Trophoblast cell (in vitro differentiated cells and primary cell): ENCODE measurements at regions not wholly inside any gene's neighbourhood (a gene's known extent, or its start where the extent isn't known, plus 50 kb on each side); places are given as distances from the start of the nearest gene placed in this dataset.

Source experiments
- DNase-seq, 2 donors: peaks; one replicate each; pipeline ENCODE4 v3.0.0-alpha.2; 2016
- H2AFZ ChIP-seq: 2 replicates; pipeline ENCODE4 v1.6.1; 2013; ENCODE audit warnings: low read length, moderate library complexity, mild to moderate bottlenecking; ENCODE audit not compliant: insufficient read depth, poor library complexity
- H2AK5ac ChIP-seq: 2 replicates; pipeline ENCODE4 v1.6.1; 2013; ENCODE audit warnings: mild to moderate bottlenecking, low read length
- H2BK120ac ChIP-seq: 2 replicates; pipeline ENCODE4 v1.6.1; 2013; ENCODE audit warnings: low read length, mild to moderate bottlenecking, moderate library complexity; ENCODE audit not compliant: insufficient read depth, poor library complexity
- H2BK12ac ChIP-seq: 2 replicates; pipeline ENCODE4 v1.6.1; 2013; ENCODE audit warnings: mild to moderate bottlenecking, low read length, moderate library complexity
- H2BK5ac ChIP-seq: 2 replicates; pipeline ENCODE4 v1.6.1; 2013; ENCODE audit warnings: low read length, low read depth, moderate library complexity, mild to moderate bottlenecking; ENCODE audit not compliant: poor library complexity
- H3K14ac ChIP-seq: 2 replicates; pipeline ENCODE4 v1.6.1; 2013; ENCODE audit warnings: mild to moderate bottlenecking, low read length
- H3K18ac ChIP-seq: 2 replicates; pipeline ENCODE4 v1.6.1; 2013; ENCODE audit warnings: mild to moderate bottlenecking, low read length
- H3K23ac ChIP-seq: 2 replicates; pipeline ENCODE4 v1.6.1; 2013; ENCODE audit warnings: low read length
- H3K27ac ChIP-seq: 2 replicates; pipeline ENCODE4 v1.5.1; 2013; ENCODE audit warnings: low read depth, mild to moderate bottlenecking, inconsistent platforms, low read length, moderate library complexity
- H3K27me3 ChIP-seq: 2 replicates; pipeline ENCODE4 v1.6.1; 2013; ENCODE audit warnings: inconsistent platforms, mild to moderate bottlenecking, low read length, moderate library complexity; ENCODE audit not compliant: insufficient read depth
- H3K36me3 ChIP-seq, 2 experiments: 1 replicate in 1 of 2; 2 replicates in 1 of 2; pipeline ENCODE4 v1.6.1; 2013; ENCODE audit warnings: low read length in 2 of 2, mild to moderate bottlenecking in 2 of 2, moderate library complexity in 1 of 2; ENCODE audit not compliant: insufficient read depth in 2 of 2, control insufficient read depth in 1 of 2
- H3K4ac ChIP-seq: 2 replicates; pipeline ENCODE4 v1.6.1; 2013; ENCODE audit warnings: low read depth, mild to moderate bottlenecking, low read length, moderate library complexity
- H3K4me1 ChIP-seq, 2 experiments: 1 replicate in 1 of 2; 2 replicates in 1 of 2; pipeline ENCODE4 v1.6.1; 2013; ENCODE audit warnings: low read length in 2 of 2, mild to moderate bottlenecking in 2 of 2, moderate library complexity in 1 of 2; ENCODE audit not compliant: insufficient read depth in 2 of 2, control insufficient read depth in 1 of 2
- H3K4me2 ChIP-seq: 2 replicates; pipeline ENCODE4 v1.6.1; 2013; ENCODE audit warnings: inconsistent platforms, mild to moderate bottlenecking, low read length, moderate library complexity
- H3K4me3 ChIP-seq: 2 replicates; pipeline ENCODE4 v1.5.1; 2013; ENCODE audit warnings: mild to moderate bottlenecking, low read depth, low read length, inconsistent platforms
- H3K79me1 ChIP-seq: one replicate; pipeline ENCODE4 v1.6.1; 2013; ENCODE audit warnings: low read length
- H3K79me2 ChIP-seq: 2 replicates; pipeline ENCODE4 v1.6.1; 2013; ENCODE audit warnings: low read length, mild to moderate bottlenecking; ENCODE audit not compliant: control insufficient read depth, insufficient read depth, poor library complexity
- H3K9ac ChIP-seq: 2 replicates; pipeline ENCODE4 v1.6.1; 2013; ENCODE audit warnings: mild to moderate bottlenecking, low read length
- H3K9me3 ChIP-seq: 2 replicates; pipeline ENCODE4 v1.6.1; 2013; ENCODE audit warnings: low read depth, mild to moderate bottlenecking, control low read depth, inconsistent platforms, low read length; ENCODE audit not compliant: insufficient read depth
- H4K12ac ChIP-seq: 2 replicates; pipeline ENCODE4 v1.6.1; 2013; ENCODE audit warnings: low read depth, mild to moderate bottlenecking, low read length, moderate library complexity
- H4K8ac ChIP-seq: 2 replicates; pipeline ENCODE4 v1.6.1; 2013; ENCODE audit warnings: low read depth, mild to moderate bottlenecking, low read length, moderate library complexity
- H4K91ac ChIP-seq: one replicate; pipeline ENCODE4 v1.6.1; 2013; ENCODE audit warnings: low read depth, mild to moderate bottlenecking, low read length, moderate library complexity
- WGBS: extraction: QIAGEN DNeasy Blood & Tissue Kit; methylation state at CpG from one replicate; pipeline ENCODE4 v1.1.7; 2013; ENCODE audit warnings: missing lambda C conversion rate; ENCODE audit not compliant: insufficient read length, insufficient coverage; ENCODE audit errors: extremely low coverage; 5-methylcytosine and 5-hydroxymethylcytosine counted together

- H3K4me3 ChIP-seq, result no peak overlapping the region
- no peak overlapping the region for H3K9ac ChIP-seq
- no peak overlapping the region for H3K18ac ChIP-seq
- H4K12ac ChIP-seq, result no peak overlapping the region
- H3K27me3 ChIP-seq, result no peaks in the 10 kb centered on the region
- no peak overlapping the region for H3K4me2 ChIP-seq
- H3K79me2 ChIP-seq, result no peaks in the 10 kb centered on the region
- no peak overlapping the region for H3K23ac ChIP-seq
- peak; percentile 42 to 77 for DNase-seq
- H2AK5ac ChIP-seq, result no peak overlapping the region
- no peak overlapping the region for H2BK12ac ChIP-seq
- H3K4ac ChIP-seq, result no peak overlapping the region
- no peak overlapping the region for H4K91ac ChIP-seq
- no peaks in the 10 kb centered on the region for H3K36me3 ChIP-seq
- H4K8ac ChIP-seq, result no peak overlapping the region
- no peaks in the 10 kb centered on the region for H3K4me1 ChIP-seq
- H2BK120ac ChIP-seq, result no peak overlapping the region
- no peak overlapping the region for H3K27ac ChIP-seq
- WGBS, result no CpG with 5 or more reads among the region's 6 CpGs
- no peaks in the 10 kb centered on the region for H3K9me3 ChIP-seq
- no peak overlapping the region for H2AFZ ChIP-seq
- H2BK5ac ChIP-seq, result no peak overlapping the region
- H3K79me1 ChIP-seq, result peaks cover 1% of the 10 kb centered on the region
- no peak overlapping the region for H3K14ac ChIP-seq
Observed at GRCh38 chr3:65246561-65246960, 558.8 kb upstream of the ADAMTS9 start.

GRCh38 chr3:65245133-65246063 is 557.6 kb upstream of the ADAMTS9 start:
- no CpG with 5 or more reads among the region's 9 CpGs for WGBS
- no peak overlapping the region for H3K4me3 ChIP-seq

GRCh38 chr3:65240366-65240765 is 552.6 kb upstream of the ADAMTS9 start:
- Histone ChIP-seq H2BK120ac (no peak overlapping the region), H3K9me3 (no peaks in the 10 kb centered on the region), H2BK12ac (no peak overlapping the region), H3K79me2 (no peaks in the 10 kb centered on the region), H3K9ac (no peak overlapping the region), H3K18ac (no peak overlapping the region), H2AFZ (no peak overlapping the region), H3K27ac (no peak overlapping the region), H3K27me3 (no peaks in the 10 kb centered on the region), H3K4me3 (no peak overlapping the region), H3K14ac (no peak overlapping the region), H3K36me3 (no peaks in the 10 kb centered on the region), H2BK5ac (no peak overlapping the region), H4K91ac (no peak overlapping the region), H2AK5ac (no peak overlapping the region), H3K4me1 (no peaks in the 10 kb centered on the region), H3K4me2 (no peak overlapping the region), H3K4ac (no peak overlapping the region), H4K12ac (no peak overlapping the region), H3K23ac (no peak overlapping the region), H4K8ac (no peak overlapping the region), H3K79me1 (no peaks in the 10 kb centered on the region)
- no CpG with 5 or more reads among the region's 6 CpGs for WGBS
- no peak for DNase-seq

More at GRCh38 chr3:65245133-65246063, 557.6 kb upstream of the ADAMTS9 start:
- Histone ChIP-seq H3K4me1 (no peaks in the 10 kb centered on the region), H4K12ac (no peak overlapping the region), H3K4me2 (no peak overlapping the region), H2BK120ac (no peak overlapping the region), H3K79me2 (no peaks in the 10 kb centered on the region), H3K18ac (no peak overlapping the region), H2BK12ac (no peak overlapping the region), H3K14ac (no peak overlapping the region), H2AFZ (no peak overlapping the region), H2BK5ac (no peak overlapping the region), H3K23ac (no peak overlapping the region), H3K9ac (no peak overlapping the region), H4K8ac (no peak overlapping the region), H3K27me3 (no peaks in the 10 kb centered on the region), H3K27ac (no peak overlapping the region), H2AK5ac (no peak overlapping the region), H3K36me3 (no peaks in the 10 kb centered on the region), H4K91ac (no peak overlapping the region), H3K4ac (no peak overlapping the region), H3K79me1 (peaks cover 1% of the 10 kb centered on the region), H3K9me3 (no peaks in the 10 kb centered on the region)
- DNase-seq, result no peak

- H2BK5ac ChIP-seq, result no peak overlapping the region
- no peak overlapping the region for H2BK120ac ChIP-seq
- DNase-seq, result no peak
Observed at GRCh38 chr3:65238652-65239051, 550.9 kb upstream of the ADAMTS9 start.

More at GRCh38 chr3:65238652-65239051, 550.9 kb upstream of the ADAMTS9 start:
- no peaks in the 10 kb centered on the region for H3K36me3 ChIP-seq
- no peaks in the 10 kb centered on the region for H3K27me3 ChIP-seq
- H3K23ac ChIP-seq, result no peak overlapping the region
- peaks cover 0 to 2% of the 10 kb centered on the region in 2 experiments for H3K4me1 ChIP-seq
- H4K8ac ChIP-seq, result no peak overlapping the region
- H3K4ac ChIP-seq, result no peak overlapping the region
- no peak overlapping the region for H4K12ac ChIP-seq
- H3K18ac ChIP-seq, result no peak overlapping the region
- H4K91ac ChIP-seq, result no peak overlapping the region
- H3K79me2 ChIP-seq, result no peaks in the 10 kb centered on the region
- no peak overlapping the region for H3K4me2 ChIP-seq
- no peak overlapping the region for H2AFZ ChIP-seq
- WGBS, result no CpG with 5 or more reads among the region's 2 CpGs
- H3K14ac ChIP-seq, result no peak overlapping the region
- no peak overlapping the region for H2BK12ac ChIP-seq
- H3K9me3 ChIP-seq, result no peaks in the 10 kb centered on the region
- H3K4me3 ChIP-seq, result no peak overlapping the region
- no peaks in the 10 kb centered on the region for H3K79me1 ChIP-seq
- no peak overlapping the region for H2AK5ac ChIP-seq
- H3K27ac ChIP-seq, result no peak overlapping the region
- no peak overlapping the region for H3K9ac ChIP-seq
